SJSA1 (cell line): ENCODE measurements at regions not wholly inside any gene's neighbourhood (a gene's known extent, or its start where the extent isn't known, plus 50 kb on each side); places are given as distances from the start of the nearest gene placed in this dataset.
"Not testable (repeated sequence)": the region's sequence is repeated elsewhere in the genome, so short reads cannot be mapped to it uniquely, and the experiment has no call there.

Experiments
- DNase-seq, 2 experiments: peaks; one replicate each; pipeline ENCODE4 v3.0.0-alpha.2; 2015 to 2020; ENCODE audit warnings: low spot score in 2 of 2, low read depth in 1 of 2
- H3K27ac ChIP-seq: fragments of 250-450 bp; sonication (Bioruptor Pico); 2 replicates; pipeline ENCODE4 v1.5.1; 2020; ENCODE audit warnings: mild to moderate bottlenecking, moderate library complexity
- H3K27me3 ChIP-seq: fragments of 250-450 bp; sonication (Bioruptor Pico); replicated peaks from 2 replicates; pipeline ENCODE4 v1.5.1; 2020; ENCODE audit warnings: mild to moderate bottlenecking, moderate library complexity
- H3K36me3 ChIP-seq: fragments of 250-450 bp; sonication (Bioruptor Pico); 2 replicates; pipeline ENCODE4 v1.5.1; 2020; ENCODE audit warnings: mild to moderate bottlenecking
- H3K4me1 ChIP-seq: fragments of 250-450 bp; sonication (Bioruptor Pico); replicated peaks from 2 replicates; pipeline ENCODE4 v1.6.1; 2021; ENCODE audit warnings: mild to moderate bottlenecking
- H3K4me3 ChIP-seq: fragments of 250-450 bp; sonication (Bioruptor Pico); 2 replicates; pipeline ENCODE4 v1.5.1; 2020; ENCODE audit warnings: mild to moderate bottlenecking
- H3K9me3 ChIP-seq: fragments of 250-450 bp; sonication (Bioruptor Pico); replicated peaks from 2 replicates; pipeline ENCODE4 v1.5.1; 2020; ENCODE audit warnings: mild to moderate bottlenecking

DNA sequence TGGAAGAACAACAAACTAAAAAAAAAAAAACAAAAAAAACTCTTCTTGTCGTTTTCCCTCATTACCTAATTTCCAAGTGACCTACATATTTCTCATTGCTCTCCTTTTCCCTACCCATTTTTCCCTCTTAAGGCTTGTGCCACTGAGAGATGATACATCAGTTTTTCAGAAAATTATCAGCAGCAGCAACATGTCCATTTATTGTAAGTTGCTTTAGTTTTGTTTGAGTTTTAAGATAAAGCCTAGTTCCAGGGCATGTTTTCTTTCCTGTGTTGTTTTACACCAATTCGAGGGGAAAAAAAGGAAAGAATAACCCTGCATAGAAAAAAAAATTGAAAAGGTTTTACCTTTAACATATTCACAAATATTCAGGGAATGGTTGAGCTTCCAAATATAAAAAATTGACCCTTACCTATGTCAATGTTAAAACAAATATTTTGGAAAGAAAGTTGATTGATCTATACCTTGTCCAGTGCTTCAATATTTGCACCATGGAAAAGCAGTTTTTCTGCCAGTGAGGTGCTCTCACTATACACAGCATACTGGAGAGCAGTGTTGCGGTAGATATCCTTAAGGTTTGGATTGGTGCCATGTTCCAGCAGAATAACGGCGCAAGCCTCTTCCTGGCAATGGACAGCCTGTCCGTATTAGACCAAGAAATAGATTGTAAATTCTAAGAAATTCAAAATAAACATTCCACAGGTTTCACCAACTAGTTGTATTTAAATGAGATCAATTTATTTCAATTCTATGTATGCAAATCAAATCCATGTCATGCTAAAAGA, 537.9 kb upstream of the DEFB115 start:
- H3K4me1 ChIP-seq, H3K27me3 ChIP-seq, H3K36me3 ChIP-seq, H3K27ac ChIP-seq, H3K4me3 ChIP-seq, DNase-seq, H3K9me3 ChIP-seq: not testable (repeated sequence)

DNA sequence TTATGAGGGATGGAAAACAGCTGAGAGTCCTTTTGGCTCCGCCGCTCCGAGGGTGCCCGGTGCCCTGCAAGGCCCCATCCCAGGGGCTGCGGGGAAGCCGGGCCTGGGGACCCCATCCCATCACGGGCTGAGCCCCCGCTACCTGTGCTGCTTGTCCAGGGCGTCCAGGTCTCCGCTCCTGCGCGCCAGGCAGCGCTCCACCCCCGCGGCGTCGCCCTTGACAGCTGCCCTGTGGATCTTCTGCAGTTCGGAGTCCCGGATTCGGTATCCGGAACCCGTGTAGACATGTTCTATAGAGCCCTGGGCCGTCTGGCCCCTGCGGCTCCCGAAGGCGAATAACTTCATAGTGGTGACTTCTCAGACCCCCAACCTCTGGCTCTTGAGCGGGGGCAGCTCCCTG, 534.0 kb upstream of the DEFB115 start:
- H3K4me1 ChIP-seq, H3K27me3 ChIP-seq, DNase-seq, H3K9me3 ChIP-seq, H3K4me3 ChIP-seq, H3K27ac ChIP-seq, H3K36me3 ChIP-seq: not testable (repeated sequence)

DNA sequence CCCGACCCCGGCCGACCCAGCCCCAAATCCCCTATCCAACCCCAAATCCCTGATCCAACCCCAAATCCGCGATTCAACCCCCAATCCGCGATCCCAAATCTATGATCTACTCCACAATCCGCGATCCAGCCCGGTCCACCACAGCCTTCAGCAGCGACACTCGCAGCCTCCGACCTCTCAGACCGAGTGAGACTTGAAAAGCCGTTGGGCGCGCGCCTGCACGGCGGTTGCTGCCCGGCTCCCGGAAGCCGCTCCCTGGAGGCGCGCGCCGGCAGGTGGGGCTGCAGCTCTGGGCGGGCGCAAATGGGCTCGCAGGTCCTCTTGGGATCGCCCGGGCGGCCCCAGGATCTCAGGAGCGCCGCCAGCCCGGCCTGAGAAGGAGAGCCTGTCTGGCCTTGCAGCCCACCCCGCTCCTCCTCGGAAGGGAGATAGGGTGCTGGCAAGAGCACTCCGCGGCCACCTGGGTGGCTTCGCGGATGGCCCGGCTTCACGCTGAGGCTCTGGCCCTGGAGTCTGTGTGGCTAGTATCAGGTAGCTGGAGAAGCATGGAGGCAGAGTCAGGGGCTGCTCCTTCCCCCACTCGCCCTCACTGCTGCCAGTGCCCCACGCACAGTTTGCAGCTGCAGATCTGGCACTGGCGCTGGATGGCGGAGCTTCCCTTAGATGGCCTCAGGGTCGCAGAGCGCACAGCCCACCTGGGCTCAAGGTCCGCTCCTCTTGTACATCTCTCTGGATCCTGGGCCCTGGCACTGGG, 533.4 kb upstream of the DEFB115 start:
- not testable (repeated sequence) for H3K4me1 ChIP-seq, H3K4me3 ChIP-seq, H3K27ac ChIP-seq, H3K27me3 ChIP-seq, H3K36me3 ChIP-seq, H3K9me3 ChIP-seq, DNase-seq

DNA sequence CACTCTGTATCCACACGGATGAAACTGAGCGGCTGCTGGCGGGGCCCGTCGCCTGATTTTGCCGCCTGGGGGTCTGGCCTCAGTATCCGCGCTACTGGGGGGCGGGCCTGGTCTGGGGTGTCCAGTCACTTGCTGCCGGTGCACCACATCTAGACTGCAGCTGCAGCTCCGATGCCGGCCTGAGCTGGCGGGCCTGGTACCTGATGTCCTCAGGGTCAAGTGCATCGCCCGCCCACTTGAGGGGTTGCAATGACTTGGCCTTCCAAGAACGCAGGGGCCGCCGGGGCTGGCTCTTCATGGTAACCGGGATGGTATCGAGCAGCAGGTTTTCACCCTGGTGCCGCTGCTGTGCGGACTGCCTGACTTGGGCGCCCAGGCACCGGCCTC, 532.8 kb upstream of the DEFB115 start:
- not testable (repeated sequence) for H3K9me3 ChIP-seq, H3K4me3 ChIP-seq, H3K27me3 ChIP-seq, H3K4me1 ChIP-seq, H3K27ac ChIP-seq, DNase-seq, H3K36me3 ChIP-seq

DNA sequence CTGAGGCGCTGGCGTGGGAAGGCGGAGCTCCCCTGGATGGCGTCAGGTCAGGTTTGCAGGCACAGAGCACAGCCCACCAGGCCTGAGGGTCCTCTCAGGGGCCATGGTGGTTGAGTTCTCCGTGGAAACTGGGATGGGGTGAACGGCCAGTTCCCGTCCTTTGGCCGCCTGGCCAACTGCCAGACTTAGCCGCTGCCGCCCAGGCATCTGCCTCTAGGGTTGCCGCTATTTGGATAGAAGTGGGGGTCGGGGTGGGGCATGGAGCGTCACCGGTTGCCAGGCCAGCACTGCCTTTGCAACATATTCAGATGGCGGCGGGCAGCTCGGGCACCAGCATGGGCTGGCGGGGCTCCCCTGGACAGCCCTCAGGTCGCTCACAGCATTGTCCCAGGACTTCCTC, 532.3 kb upstream of the DEFB115 start:
- not testable (repeated sequence) for H3K36me3 ChIP-seq, H3K9me3 ChIP-seq, H3K4me3 ChIP-seq, DNase-seq, H3K27me3 ChIP-seq, H3K4me1 ChIP-seq, H3K27ac ChIP-seq

DNA sequence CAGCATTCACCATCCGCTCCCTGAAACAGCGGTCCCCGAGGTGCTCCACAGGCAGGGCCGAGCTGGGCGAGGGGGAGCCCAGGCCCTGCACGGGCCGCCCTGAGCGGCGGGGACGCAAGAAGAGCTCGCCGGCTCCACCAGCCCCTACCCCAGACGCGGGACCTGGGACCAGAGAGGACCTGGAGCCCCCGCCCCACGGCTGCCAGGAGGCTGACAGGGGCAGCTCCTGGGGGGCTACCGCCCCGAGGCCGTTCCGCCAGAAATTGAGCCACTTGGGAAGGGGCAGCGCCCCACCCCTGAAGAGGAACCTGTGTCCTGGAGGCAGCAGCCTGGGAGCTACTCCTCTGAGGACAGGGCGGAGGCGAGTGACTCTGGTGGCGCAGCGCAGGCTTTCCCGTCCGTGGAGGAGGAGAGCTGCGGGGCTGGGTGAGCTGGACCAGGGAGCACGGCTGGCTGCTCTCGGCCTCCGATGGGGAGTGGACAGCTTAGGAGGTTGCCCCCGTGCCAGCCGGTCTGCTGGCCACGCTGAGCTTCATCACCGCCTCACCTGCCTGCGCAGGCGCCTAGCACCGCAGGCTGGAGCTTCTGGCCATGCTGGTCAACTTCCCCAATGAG, 529.1 kb upstream of the DEFB115 start:
- not testable (repeated sequence) for H3K36me3 ChIP-seq, H3K4me1 ChIP-seq, H3K4me3 ChIP-seq, H3K9me3 ChIP-seq, H3K27me3 ChIP-seq, H3K27ac ChIP-seq, DNase-seq
